ENCODE measurements at regions not wholly inside any gene's neighbourhood (a gene's known extent, or its start where the extent isn't known, plus 50 kb on each side); places are given as distances from the start of the nearest gene placed in this dataset.

- TF ChIP-seq, protein P1, sequence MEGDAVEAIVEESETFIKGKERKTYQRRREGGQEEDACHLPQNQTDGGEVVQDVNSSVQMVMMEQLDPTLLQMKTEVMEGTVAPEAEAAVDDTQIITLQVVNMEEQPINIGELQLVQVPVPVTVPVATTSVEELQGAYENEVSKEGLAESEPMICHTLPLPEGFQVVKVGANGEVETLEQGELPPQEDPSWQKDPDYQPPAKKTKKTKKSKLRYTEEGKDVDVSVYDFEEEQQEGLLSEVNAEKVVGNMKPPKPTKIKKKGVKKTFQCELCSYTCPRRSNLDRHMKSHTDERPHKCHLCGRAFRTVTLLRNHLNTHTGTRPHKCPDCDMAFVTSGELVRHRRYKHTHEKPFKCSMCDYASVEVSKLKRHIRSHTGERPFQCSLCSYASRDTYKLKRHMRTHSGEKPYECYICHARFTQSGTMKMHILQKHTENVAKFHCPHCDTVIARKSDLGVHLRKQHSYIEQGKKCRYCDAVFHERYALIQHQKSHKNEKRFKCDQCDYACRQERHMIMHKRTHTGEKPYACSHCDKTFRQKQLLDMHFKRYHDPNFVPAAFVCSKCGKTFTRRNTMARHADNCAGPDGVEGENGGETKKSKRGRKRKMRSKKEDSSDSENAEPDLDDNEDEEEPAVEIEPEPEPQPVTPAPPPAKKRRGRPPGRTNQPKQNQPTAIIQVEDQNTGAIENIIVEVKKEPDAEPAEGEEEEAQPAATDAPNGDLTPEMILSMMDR (IDR thresholded peaks at IDR 0.05): no peak
- no peak for TF ChIP-seq POLR2A (IDR thresholded peaks at IDR 0.05)
Observed at GRCh38 chr11:10993186-10993585, 135.3 kb upstream of the ZBED5 start.

Measured in vagina (tissue), 2 donors.